ENCODE measurements at regions not wholly inside any gene's neighbourhood (a gene's known extent, or its start where the extent isn't known, plus 50 kb on each side); places are given as distances from the start of the nearest gene placed in this dataset.

- H3K27ac ChIP-seq = no peak overlapping the region
- TF ChIP-seq ZFX (IDR thresholded peaks at IDR 0.05) (no peak), CTCF (conservative IDR thresholded peaks at IDR 0.05) (no peak)
Observed at GRCh38 chr13:40428354-40428753, 238.1 kb downstream of the FOXO1 start.

- H3K27ac ChIP-seq = no peak overlapping the region
Observed at GRCh38 chr13:40429706-40430545, 236.5 kb downstream of the FOXO1 start.

GRCh38 chr13:40432018-40432978, 234.1 kb downstream of the FOXO1 start:
- no peak overlapping the region for H3K27ac ChIP-seq
- TF ChIP-seq ZFX (IDR thresholded peaks at IDR 0.05) (no peak), CTCF (conservative IDR thresholded peaks at IDR 0.05) (no peak)

More at GRCh38 chr13:40429706-40430545, 236.5 kb downstream of the FOXO1 start:
- TF ChIP-seq ZFX (IDR thresholded peaks at IDR 0.05) (no peak), CTCF (conservative IDR thresholded peaks at IDR 0.05) (no peak)

- TF ChIP-seq CTCF (conservative IDR thresholded peaks at IDR 0.05) (no peak), ZFX (IDR thresholded peaks at IDR 0.05) (no peak)
- no peak overlapping the region for H3K27ac ChIP-seq
Observed at GRCh38 chr13:40433001-40433400, 233.4 kb downstream of the FOXO1 start.

- no peak overlapping the region for H3K27ac ChIP-seq
- TF ChIP-seq ZFX (IDR thresholded peaks at IDR 0.05) (no peak), CTCF (conservative IDR thresholded peaks at IDR 0.05) (no peak)
Observed at GRCh38 chr13:40433577-40433976, 232.9 kb downstream of the FOXO1 start.

- H3K27ac ChIP-seq = no peak overlapping the region
- no peak for TF ChIP-seq ZFX (IDR thresholded peaks at IDR 0.05)
- TF ChIP-seq CTCF (conservative IDR thresholded peaks at IDR 0.05) = no peak
Observed at GRCh38 chr13:40434516-40435397, 231.7 kb downstream of the FOXO1 start.

All from C4-2B (cell line).